ENCODE measurements at regions not wholly inside any gene's neighbourhood (a gene's known extent, or its start where the extent isn't known, plus 50 kb on each side); places are given as distances from the start of the nearest gene placed in this dataset.

DNA sequence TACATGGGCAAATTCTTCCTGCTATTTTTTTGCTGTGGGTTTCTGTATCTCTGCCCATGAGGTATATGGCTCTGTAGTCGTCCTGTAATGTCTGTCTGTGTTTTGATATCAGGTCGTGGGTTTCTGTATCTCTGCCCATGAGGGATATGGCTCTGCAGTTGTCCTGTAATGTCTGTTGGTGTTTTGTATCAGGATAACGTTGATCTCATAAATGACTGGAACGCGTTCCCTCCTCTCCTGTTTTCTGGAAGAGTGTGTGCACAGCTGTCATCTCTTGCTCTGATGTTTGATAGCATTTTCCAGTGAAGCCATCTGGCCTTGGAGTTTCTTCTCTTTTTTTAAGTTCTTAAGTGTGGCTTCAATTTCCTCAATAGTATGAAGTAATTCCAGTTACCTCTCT is 57.2 kb downstream of the SOX1 start:
- DNase-seq: no peak

DNA sequence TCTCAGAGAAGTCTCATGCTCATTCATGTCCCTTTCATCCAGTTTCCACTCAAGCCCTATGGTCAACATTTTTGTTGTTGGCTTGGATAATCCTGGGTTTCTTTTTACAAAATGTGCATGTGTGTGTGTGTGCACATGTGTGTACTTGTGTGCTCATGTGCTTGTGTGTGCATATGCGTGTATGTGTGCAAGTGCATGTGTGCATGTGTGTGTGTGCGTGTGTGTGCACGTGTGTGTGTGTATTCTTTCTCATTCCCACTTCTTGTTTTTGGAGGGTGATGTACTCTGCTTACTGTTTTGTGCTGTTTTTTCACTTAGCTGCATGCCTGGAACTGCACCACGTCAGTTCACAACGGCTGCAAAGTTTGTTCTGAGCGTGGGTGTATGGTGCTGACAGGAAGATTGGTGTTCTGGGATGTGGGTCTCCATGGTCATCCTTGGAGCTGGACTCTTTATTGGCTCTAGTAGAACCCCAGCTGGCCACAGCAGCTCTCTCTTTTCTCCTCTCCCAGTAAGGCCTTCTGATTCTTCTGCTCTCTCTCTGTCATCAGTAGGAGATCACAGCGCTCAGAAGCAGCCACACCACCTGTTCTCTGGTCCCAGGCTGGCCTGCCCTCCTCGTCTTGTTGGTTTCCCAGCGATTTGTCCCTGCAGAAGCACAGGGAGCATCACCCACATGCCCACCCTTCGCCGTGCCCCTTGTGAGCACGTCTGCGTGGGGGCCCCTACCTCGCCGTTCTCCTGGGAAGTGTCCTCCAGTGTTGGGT is 60.8 kb downstream of the SOX1 start:
- DNase-seq: no peak

GRCh38 chr13:112128331-112128610 is 61.3 kb downstream of the SOX1 start:
- DNase-seq: no peak

DNA sequence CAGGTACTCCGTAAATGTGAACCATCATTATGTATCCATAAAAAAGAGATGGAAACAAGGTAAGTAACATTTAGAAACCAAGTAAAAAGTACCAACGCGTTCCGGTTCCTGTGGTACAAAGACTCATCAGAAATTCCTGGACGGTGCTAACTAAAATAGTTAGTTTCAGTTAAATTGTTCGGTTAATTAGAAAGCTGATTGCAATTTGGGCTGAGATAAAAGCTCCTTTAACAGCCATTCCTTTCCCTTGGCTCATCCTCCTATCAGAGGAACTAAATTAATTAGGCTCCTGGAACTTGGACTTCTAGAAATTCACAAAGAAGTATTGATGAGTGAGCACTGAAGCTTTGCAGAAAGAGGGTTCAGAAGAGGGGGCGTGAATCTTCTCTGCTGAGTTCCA is 63.5 kb downstream of the SOX1 start:
- no peak for DNase-seq

GRCh38 chr13:112131081-112131712 is 64.2 kb downstream of the SOX1 start:
- DNase-seq: no peak

DNA sequence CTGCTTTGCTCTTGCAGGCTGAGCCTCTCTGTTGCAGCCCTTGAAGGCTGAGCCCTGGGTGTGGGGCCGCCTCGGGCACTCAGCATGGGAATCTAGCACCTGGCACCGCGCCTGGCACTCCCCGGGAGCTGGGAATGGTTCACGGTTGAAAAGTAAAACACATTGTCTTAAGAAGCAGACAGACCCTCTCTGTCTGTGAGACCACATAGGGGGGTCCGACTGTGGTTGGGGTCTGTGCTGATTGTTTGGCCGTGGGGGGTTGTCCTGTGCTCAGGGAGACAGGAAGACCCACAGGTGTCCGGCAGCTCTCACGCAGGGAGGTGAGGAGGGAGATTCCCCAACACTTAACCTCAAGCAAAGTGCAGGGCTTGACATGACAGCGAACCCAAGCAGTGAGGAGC is 64.8 kb downstream of the SOX1 start:
- no peak for DNase-seq

DNA sequence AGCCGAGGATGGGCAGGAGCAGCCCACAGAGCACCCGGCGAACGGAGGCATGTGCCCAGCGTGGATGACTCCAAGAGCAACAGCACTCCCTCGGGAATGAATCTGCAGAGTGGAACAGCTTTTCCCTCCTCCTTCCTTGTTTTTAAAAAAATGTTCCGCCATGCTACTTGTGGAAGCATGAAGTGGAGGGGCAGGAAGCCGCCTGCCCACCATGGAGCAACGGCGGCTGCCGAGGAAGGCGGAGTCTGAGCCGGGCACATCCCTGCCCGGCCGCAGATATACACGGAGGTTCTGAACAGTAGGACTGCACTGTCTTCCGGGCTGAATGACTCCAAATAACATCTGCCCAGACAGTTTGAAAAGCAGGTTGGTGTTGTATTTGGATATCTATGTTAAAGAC is 65.2 kb downstream of the SOX1 start:
- no peak for DNase-seq

- no peak for DNase-seq
Observed at GRCh38 chr13:112132619-112133018, 65.7 kb downstream of the SOX1 start.

- no peak for DNase-seq
Observed at GRCh38 chr13:112133499-112134390, 66.8 kb downstream of the SOX1 start.

DNA sequence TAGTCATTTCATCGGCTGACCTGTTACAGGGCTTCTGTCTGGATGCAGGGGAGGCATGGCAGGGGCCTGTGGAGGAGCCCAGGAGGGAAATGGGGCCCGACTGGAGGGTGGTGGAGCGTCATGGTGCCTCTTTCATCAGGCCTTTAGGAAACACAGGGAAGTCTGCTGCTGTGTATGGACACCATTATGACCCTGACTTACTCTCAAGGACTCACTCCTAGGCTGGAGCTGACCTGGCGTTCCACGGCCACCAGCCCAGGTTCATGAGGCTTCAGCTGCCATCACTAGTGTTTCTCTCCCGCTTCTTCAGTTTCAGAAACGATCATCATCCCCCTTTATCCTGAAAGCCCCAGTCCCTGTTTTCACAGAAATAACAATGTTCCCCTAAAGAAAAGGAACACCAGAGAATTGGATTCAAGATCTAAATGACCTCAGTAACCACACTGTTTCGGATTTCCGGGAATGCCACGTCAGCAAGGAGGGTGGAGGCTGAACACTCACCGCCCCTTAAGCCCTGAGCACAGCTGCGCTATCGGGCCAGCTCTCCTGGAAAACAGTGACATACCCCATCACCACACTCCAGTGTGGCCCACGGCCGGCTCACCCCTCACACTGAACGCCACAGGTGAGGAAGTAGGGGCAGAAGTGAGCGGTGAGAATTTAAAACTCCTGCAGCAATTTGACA is 67.6 kb downstream of the SOX1 start:
- no peak for DNase-seq

DNA sequence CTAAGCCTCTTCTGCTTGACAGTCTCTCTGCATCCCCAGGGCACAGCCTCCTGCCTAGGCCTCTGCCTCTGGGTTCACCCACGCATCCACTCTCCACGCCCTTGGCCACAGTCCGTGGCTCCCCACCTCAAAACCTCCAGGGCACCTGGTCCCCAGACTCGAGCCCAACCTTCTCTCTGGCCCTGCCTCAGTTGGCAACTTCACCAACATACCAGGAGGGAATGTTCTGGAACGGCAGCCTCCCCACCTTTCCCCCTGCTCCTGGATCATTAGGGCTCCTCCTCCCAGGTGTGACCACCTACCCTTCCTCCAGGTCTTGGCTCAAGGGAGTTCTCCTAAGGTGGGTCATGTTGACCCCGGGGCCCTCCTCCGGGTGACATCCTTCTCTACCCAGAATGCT is 69.1 kb downstream of the SOX1 start:
- DNase-seq: no peak

DNA sequence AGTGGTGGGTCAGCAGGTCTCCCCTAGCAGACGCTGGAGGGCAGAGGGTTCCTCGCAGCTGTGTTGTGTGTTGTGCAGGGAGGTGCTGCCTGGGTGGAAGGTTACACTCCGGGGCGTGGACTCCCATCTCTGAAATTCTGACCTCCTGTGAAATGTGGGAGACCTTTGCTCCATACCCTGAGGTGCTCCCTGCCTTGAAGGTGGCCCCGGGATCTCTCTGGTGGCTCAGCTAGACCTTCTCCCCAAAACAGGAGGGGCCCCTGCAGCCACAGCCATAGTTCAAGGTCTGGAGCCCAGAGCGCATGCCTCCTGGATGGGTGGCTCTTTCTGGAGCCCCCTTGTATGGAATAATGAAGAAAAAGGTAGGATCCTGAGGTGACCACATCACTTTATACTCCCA is 70.2 kb downstream of the SOX1 start:
- no peak for DNase-seq

- DNase-seq: no peak
Observed at GRCh38 chr13:112140366-112140765, 73.4 kb downstream of the SOX1 start.

DNA sequence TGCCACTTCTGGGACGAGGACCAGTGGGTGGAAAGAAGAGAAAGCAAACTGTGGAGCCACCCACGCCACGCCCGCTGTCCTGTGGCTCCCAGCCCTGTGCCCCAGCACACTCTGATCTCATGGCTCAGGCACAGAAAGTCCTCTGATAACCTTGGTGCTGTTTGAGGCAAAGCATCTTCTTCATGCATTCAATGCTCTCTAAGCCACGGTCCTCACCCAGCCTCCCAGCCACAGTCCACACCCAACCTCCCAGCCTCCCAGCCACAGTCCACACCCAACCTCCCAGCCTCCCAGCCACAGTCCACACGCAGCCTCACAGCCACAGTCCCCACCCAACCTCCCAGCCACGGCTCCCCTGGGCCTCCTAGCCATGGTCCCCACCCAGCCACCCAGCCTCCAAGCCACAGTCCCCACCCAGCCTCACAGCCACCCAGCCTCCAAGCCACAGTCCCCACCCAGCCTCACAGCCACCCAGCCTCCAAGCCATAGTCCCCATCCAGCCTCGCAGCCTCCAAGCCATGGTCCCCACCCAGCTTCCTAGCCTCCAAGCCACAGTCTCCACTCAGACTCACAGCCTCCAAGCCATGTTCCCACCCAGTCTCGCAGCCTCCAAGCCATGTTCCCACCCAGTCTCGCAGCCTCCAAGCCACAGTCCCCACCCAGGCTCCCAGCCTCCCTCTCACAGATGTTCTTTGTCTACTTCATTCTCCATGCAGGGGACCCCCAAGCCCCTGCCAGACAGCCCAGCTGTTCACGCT is 74.9 kb downstream of the SOX1 start:
- DNase-seq: no peak

- DNase-seq: no peak
Observed at GRCh38 chr13:112142401-112142930, 75.5 kb downstream of the SOX1 start.

DNA sequence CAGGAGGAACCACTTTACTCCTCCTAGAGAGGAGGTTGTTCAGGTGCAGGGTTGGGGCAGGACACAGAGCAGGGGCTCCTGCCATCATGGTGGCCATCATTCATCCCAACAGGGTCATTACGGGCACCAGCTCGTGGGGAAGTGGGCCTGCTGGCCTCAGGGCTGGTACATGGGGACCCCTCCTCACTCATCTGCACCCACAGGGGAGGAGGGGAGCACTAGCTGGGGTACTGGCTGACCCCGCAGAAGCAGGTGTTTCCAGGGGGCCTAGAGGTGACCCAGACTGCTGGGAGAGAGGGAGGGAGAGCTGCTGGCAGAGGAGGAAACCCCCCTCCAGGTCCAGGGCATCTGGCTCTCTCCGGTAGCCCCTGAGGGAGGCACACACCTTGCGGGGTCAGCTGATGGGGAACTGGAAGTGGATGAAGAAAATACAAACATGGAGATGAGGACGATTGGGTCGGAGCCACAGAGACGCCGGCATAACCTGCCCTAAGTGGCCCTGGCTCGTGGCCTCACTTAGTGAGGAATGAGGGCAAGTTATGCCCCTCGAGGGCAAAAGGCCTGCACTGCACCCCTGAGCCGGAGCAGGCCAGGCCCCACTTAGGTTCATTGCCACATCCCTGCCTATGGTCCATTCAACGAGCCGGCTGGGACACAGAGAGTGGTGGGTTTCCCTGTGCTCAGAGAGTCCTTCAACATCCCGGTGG is 76.2 kb downstream of the SOX1 start:
- DNase-seq: no peak

GRCh38 chr13:112143753-112144615 is 77.0 kb downstream of the SOX1 start:
- DNase-seq: no peak

DNA sequence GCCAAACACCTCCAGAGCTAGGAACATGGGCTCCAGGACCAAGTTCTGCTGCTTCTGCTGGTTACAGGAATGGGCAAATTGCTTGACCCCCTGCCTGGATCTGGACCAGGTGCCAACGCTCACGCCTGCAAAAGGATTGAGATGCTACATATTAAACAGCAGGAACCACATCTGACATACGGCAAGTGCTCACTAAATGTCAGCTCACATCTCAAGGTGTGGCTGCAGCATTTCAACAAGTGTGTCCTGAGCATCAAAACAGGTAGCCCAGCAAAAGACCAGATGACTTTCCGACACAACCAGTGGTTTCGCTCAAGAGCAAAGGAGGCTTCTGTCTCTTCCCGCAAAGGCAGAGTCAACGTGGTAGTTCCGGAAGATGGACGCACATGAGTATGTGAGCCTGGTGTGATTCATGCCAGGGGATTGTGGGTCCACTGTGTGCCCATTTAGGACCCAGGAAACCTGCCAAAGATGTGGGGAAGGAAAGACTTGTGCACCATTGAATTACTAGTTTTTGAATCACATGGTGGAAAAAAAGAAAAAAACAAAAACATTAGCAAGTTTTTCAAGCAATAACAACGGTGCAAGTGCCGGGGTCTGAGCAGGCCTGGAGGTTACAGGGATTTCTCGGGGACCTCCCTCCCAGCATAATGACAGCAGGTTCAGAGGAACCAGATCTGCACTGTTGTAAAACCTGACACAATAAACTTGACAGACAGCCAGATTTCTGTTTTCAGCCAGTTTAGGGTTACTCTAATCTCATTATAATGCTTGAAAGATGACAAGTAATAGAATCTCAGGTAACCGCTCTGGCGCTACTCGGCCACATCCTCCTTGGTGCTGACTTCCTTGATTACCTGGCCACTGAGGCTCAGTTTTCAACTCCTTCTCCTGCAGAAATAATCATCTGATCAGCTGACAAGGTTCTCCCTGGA is 77.9 kb downstream of the SOX1 start:
- no peak for DNase-seq
